ENCODE measurements at regions not wholly inside any gene's neighbourhood (a gene's known extent, or its start where the extent isn't known, plus 50 kb on each side); places are given as distances from the start of the nearest gene placed in this dataset.

DNA sequence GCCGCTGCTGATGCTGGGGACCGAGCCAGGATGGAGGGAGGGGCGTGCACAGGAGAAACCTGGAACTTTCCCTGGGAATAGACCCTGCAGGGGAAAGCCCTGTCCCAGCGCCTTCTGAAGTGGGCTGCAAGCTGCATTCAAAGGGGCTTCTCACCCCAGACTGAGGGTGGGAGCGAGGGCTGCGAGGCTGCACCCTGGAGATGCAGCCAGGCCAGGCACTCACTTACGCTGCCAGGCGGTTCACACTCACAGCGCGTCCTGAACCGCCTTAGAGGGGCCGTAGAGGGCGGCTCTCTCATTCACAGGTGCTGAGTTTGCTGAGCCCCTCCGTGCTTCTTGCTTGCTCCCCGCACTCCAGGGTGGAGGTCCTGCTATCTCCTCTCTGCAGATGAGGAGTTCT is 208.5 kb upstream of the C14orf180 start (continued):
- no peak for TF ChIP-seq SP2 (IDR thresholded peaks at IDR 0.05; ENCODE audit: extremely low read depth, low read depth, low read length, poor library complexity, severe bottlenecking)

DNA sequence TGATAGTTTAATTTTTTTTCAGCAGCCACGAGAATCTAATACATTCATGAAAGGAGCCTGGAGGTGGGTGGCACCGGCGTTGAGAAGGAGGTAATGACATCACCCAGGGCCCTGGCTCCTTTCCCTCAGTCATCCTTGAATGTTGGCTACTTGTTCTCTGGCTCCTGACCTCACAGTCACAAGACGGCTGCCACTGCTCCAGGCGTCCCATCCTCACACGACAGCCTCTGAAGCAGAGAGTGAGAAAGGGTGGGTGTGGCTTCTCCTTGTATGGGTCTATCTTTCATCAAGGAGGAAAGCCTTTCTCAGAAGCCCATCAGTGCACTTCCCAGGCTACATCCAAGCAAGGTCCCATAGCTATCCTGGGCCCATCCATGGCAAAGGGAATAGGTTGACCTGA is 207.6 kb upstream of the C14orf180 start:
- no peaks in the 10 kb centered on the region for H3K9me3 ChIP-seq (replicated peaks; ENCODE audit: control insufficient read depth, insufficient read depth, low read depth, low read length)
- H4K20me1 ChIP-seq (replicated peaks; ENCODE audit: control insufficient read depth, insufficient read depth, low read length), result no peaks in the 10 kb centered on the region; the same call in 1 of the 2 replicates
- no peaks in the 10 kb centered on the region for H3K4me1 ChIP-seq (replicated peaks in 1 of 2; ENCODE audit: control insufficient read depth in 2 of 2, insufficient read depth in 2 of 2, low read length in 2 of 2)
- H3K79me2 ChIP-seq (ENCODE audit: control insufficient read depth, insufficient read depth, low read length), result no peaks in the 10 kb centered on the region
- no peak overlapping the region for H2AFZ ChIP-seq (ENCODE audit: low read depth, low read length)
- no peaks in the 10 kb centered on the region for H3K9me1 ChIP-seq (ENCODE audit: control insufficient read depth, insufficient read depth, low read length)
- FAIRE-seq (no peak), ATAC-seq (no peak), DNase-seq (ENCODE audit: extremely low read depth in 1 of 4, low spot score in 3 of 4) (no peak)
- TF ChIP-seq RCOR1 (IDR thresholded peaks at IDR 0.05; ENCODE audit: borderline replicate concordance in 1 of 2, low read depth in 2 of 2, low read length in 2 of 2) (no peak), RBM25 (IDR thresholded peaks at IDR 0.05; ENCODE audit: low read depth, low read length, severe bottlenecking) (peak; percentile 72), PRMT5 (CRISPR knock-in tag; IDR thresholded peaks at IDR 0.05) (no peak), FOXP4 (CRISPR knock-in tag; IDR thresholded peaks at IDR 0.05; ENCODE audit: borderline replicate concordance) (no peak)
- CTCF ChIA-PET (ENCODE audit: low intra/inter-chr PET ratio), result no interaction called here
- POLR2A ChIA-PET, result interaction anchor here (0.6 kb wide), 1 partner anchor 65 kb away, joined by 3 read pairs; no protein-coding TSS in a partner anchor
- H3K9ac ChIP-seq (ENCODE audit: insufficient read depth in 1 of 2, low read depth in 2 of 2, low read length in 2 of 2), result no peak overlapping the region
- intact Hi-C loops (cut with micrococcal nuclease) (no loop called here), in situ Hi-C loops (cut with MboI) (no loop called here)
- no peak overlapping the region for H3K4me2 ChIP-seq (ENCODE audit: insufficient read depth, low read length)
- H3K36me3 ChIP-seq (ENCODE audit: control insufficient read depth, insufficient read depth, low read length), result no peaks in the 10 kb centered on the region
- WGBS (ENCODE audit: insufficient coverage, low coverage, missing lambda C conversion rate), result 0% methylated on average over 4 of the region's 6 CpGs
- no peak overlapping the region for H3K27ac ChIP-seq (ENCODE audit: extremely low read depth, low read depth, low read length)
- no peak overlapping the region for H3K4me3 ChIP-seq
- H3K27me3 ChIP-seq (ENCODE audit: control insufficient read depth in 2 of 2, insufficient read depth in 2 of 2, low read length in 2 of 2), result peaks cover 0 to 19% of the 10 kb centered on the region in 2 experiments; a peak in 2 of 5 replicates
- no TSS peak for BruUV-seq (replicated peaks)

Measured in K562 (cell line).